HCT116 (cell line): ENCODE measurements at regions not wholly inside any gene's neighbourhood (a gene's known extent, or its start where the extent isn't known, plus 50 kb on each side); places are given as distances from the start of the nearest gene placed in this dataset.

Experiments
- ATAC-seq: fragments of 200-7000 bp; cut with Tn5 transposase; 2 replicates; pipeline ENCODE4 v1.9.1; 2020; ENCODE audit warnings: mild to moderate bottlenecking, moderate library complexity
- BruUV-seq: library from RNA; stranded (reverse); fragments of 400-500 nt; replicated peaks from 2 replicates; lab custom pipeline; 2021; lab: Mats Ljungman, UMichigan
- CTCF ChIA-PET: fragments of 300-600 bp; sonication (Branson Sonifier 250); formaldehyde crosslinking; loops from one replicate; lab custom pipeline; 2021; ENCODE audit warnings: antibody characterized with exemption; lab: Charles Lee
- POLR2A ChIA-PET: fragments of 300-600, 350-600 bp; sonication (Branson Sonifier 250); formaldehyde crosslinking; loops from one replicate; lab custom pipeline; 2021; ENCODE audit warnings: antibody characterized with exemption; lab: Charles Lee
- RAD21 ChIA-PET, 2 experiments: fragments of 300-600 bp; sonication (Branson Sonifier 250); formaldehyde crosslinking; loops; one replicate each; lab custom pipeline; 2023; ENCODE audit warnings: low total read pairs in 2 of 2; ENCODE audit not compliant: uncharacterized antibody in 2 of 2, unreplicated experiment in 2 of 2, low non-redundant PET in 1 of 2; lab: Charles Lee
- DNase-seq: peaks from one replicate; pipeline ENCODE4 v3.0.0-alpha.2; 2010; ENCODE audit warnings: low read depth, low spot score
- H2AFZ ChIP-seq: fragments of 200-600 bp; shearing (Covaris generic), sonication (generic); 2 replicates; pipeline ENCODE4 v1.6.1; 2017; ENCODE audit warnings: low read depth, mixed run types, mixed read lengths, antibody characterized with exemption, low read length; ENCODE audit not compliant: poor library complexity, severe bottlenecking
- H3K27ac ChIP-seq: 2 replicates; pipeline ENCODE4 v1.5.1; 2012; ENCODE audit warnings: low read depth, low read length
- H3K27me3 ChIP-seq: fragments of 200-600 bp; sonication (generic); 2 replicates; pipeline ENCODE4 v1.6.1; 2016; ENCODE audit warnings: mixed run types, low read length, mixed read lengths; ENCODE audit not compliant: insufficient read depth
- H3K36me3 ChIP-seq, 2 experiments: fragments of 200-500 bp in 1 of 2; fragments of 200-600 bp in 1 of 2; sonication (Bioruptor generic) in 1 of 2; sonication (generic) in 1 of 2; 2 replicates each; pipeline versions ENCODE4 v1.5.1 to v1.6.1; 2014 to 2016; ENCODE audit warnings: low read length in 2 of 2, inconsistent platforms in 1 of 2, mixed read lengths in 1 of 2, mixed run types in 1 of 2; ENCODE audit not compliant: insufficient read depth in 2 of 2, control insufficient read depth in 1 of 2
- H3K4me1 ChIP-seq, 2 experiments: fragments of 200-600 bp in 1 of 2; sonication (generic) in 1 of 2; 2 replicates each; pipeline versions ENCODE4 v1.5.1 to v1.6.1; 2012 to 2017; ENCODE audit warnings: low read length in 2 of 2, inconsistent platforms in 1 of 2, mild to moderate bottlenecking in 1 of 2, mixed read lengths in 1 of 2, mixed run types in 1 of 2, moderate library complexity in 1 of 2; ENCODE audit not compliant: insufficient read depth in 2 of 2, control insufficient read depth in 1 of 2
- H3K4me2 ChIP-seq: fragments of 200-600 bp; sonication (generic); 2 replicates; pipeline ENCODE4 v1.6.1; 2017; ENCODE audit warnings: mixed run types, low read length, mixed read lengths
- H3K4me3 ChIP-seq, 2 experiments: fragments of 200-600 bp in 1 of 2; sonication (generic) in 1 of 2; replicated peaks in 1 of 2; 2 replicates each; pipeline ENCODE4 v1.5.1; 2011 to 2016; ENCODE audit warnings: low read length in 2 of 2, control low read depth in 1 of 2, low read depth in 1 of 2, mild to moderate bottlenecking in 1 of 2, mixed read lengths in 1 of 2, mixed run types in 1 of 2
- H3K79me2 ChIP-seq: fragments of 200-600 bp; sonication (generic); 2 replicates; pipeline ENCODE4 v1.6.1; 2017; ENCODE audit warnings: mild to moderate bottlenecking, mixed run types, low read length, moderate library complexity, mixed read lengths; ENCODE audit not compliant: insufficient read depth
- H3K9ac ChIP-seq: fragments of 200-600 bp; sonication (generic); 2 replicates; pipeline ENCODE4 v1.6.1; 2016; ENCODE audit warnings: low read length, mixed read lengths
- H3K9me2 ChIP-seq: fragments of 200-600 bp; sonication (generic), shearing (Covaris generic); 2 replicates; pipeline ENCODE4 v1.6.1; 2017; ENCODE audit warnings: mixed run types, mild to moderate bottlenecking, moderate library complexity; ENCODE audit not compliant: insufficient read depth
- H3K9me3 ChIP-seq, 2 experiments: fragments of 200-500 bp in 1 of 2; fragments of 200-600 bp in 1 of 2; sonication (Bioruptor generic) in 1 of 2; sonication (generic) in 1 of 2; 2 replicates each; pipeline ENCODE4 v1.6.1; 2014 to 2017; ENCODE audit warnings: low read length in 2 of 2, mixed read lengths in 2 of 2, inconsistent platforms in 1 of 2, low read depth in 1 of 2, mild to moderate bottlenecking in 1 of 2, mixed run types in 1 of 2, moderate library complexity in 1 of 2; ENCODE audit not compliant: control insufficient read depth in 1 of 2, insufficient read depth in 1 of 2
- H4K20me1 ChIP-seq: fragments of 200-600 bp; sonication (generic), shearing (Covaris generic); 2 replicates; pipeline ENCODE4 v1.6.1; 2017; ENCODE audit warnings: mixed run types, mild to moderate bottlenecking, moderate library complexity; ENCODE audit not compliant: insufficient read depth
- CTCF ChIP-seq, 3 experiments: fragments of 200-600 bp in 1 of 3; sonication (generic) in 1 of 3; IDR thresholded peaks in 2 of 3; conservative IDR thresholded peaks in 1 of 3; 2 replicates each; pipeline ENCODE4 v1.5.1; 2012 to 2017; ENCODE audit warnings: low read depth in 2 of 3, low read length in 2 of 3, antibody characterized with exemption in 1 of 3, borderline replicate concordance in 1 of 3, control low read depth in 1 of 3, mild to moderate bottlenecking in 1 of 3, mixed read lengths in 1 of 3, mixed run types in 1 of 3, moderate library complexity in 1 of 3; ENCODE audit not compliant: insufficient read depth in 1 of 3
- EZH2 ChIP-seq: fragments of 200-600 bp; sonication (generic); IDR thresholded peaks from 2 replicates; pipeline ENCODE4 v1.6.1; 2017; ENCODE audit warnings: antibody characterized with exemption, mixed run types
- JUND ChIP-seq: IDR thresholded peaks from 2 replicates; pipeline ENCODE4 v1.6.1; 2012
- REST ChIP-seq: IDR thresholded peaks from 2 replicates; pipeline ENCODE4 v1.6.1; 2012; ENCODE audit warnings: low read depth
- SIN3A ChIP-seq: IDR thresholded peaks from 2 replicates; pipeline ENCODE4 v1.6.1; 2012; ENCODE audit warnings: low read depth
- YY1 ChIP-seq: IDR thresholded peaks from 2 replicates; pipeline ENCODE4 v1.6.1; 2011; ENCODE audit warnings: low read length, low read depth, moderate library complexity, mild to moderate bottlenecking; ENCODE audit not compliant: insufficient replicate concordance; ENCODE audit errors: extremely low read depth
- intact Hi-C: fragments of 100-400 bp; cut with micrococcal nuclease; formaldehyde crosslinking; loops from 2 replicates; pipeline ENCODE4 v1.10.0; 2022

DNA sequence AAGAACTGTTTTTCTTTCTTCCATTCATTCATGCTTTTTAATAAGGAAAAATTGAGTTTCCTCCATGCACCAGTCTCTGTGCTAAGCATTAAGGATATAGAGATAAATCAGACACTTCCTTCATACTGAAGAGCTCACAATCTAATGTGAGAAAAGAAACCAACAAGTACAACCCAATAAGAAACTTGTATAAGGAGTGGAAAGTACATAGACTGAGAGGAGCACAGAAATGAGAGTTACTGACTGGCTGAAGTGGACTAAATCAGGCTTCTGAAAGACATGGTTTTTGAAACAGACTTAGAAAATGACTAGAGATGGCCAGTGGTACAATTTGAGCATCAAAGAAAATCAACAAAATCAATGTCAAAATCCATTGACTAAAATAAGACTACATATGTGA is 524.4 kb downstream of the PLPP3 start (continued):
- no peak for TF ChIP-seq JUND
- TF ChIP-seq SIN3A, result no peak

GRCh38 chr1:56052041-56052440 is 527.3 kb downstream of the PLPP3 start:
- H3K36me3 ChIP-seq, result no peaks in the 10 kb centered on the region
- no peak for DNase-seq
- H3K4me2 ChIP-seq, result no peak overlapping the region
- no peaks in the 10 kb centered on the region for H3K9me2 ChIP-seq
- POLR2A ChIA-PET, result no interaction called here
- no peak overlapping the region for H3K4me3 ChIP-seq
- no peak for ATAC-seq
- H3K9ac ChIP-seq, result no peak overlapping the region
- H3K9me3 ChIP-seq, result no peaks in the 10 kb centered on the region
- CTCF ChIA-PET, result no interaction called here
- no peak overlapping the region for H3K27ac ChIP-seq
- intact Hi-C loops, result no loop called here
- TF ChIP-seq CTCF (IDR thresholded peaks at IDR 0.05 in 2 of 3, conservative IDR thresholded peaks at IDR 0.05 in 1 of 3; ENCODE audit: borderline replicate concordance in 1 of 3, insufficient read depth in 1 of 3, low read depth in 2 of 3, low read length in 2 of 3), result no peak
- TF ChIP-seq YY1, result no peak
- TF ChIP-seq REST, result no peak
- TF ChIP-seq EZH2, result no peak
- H3K79me2 ChIP-seq, result no peaks in the 10 kb centered on the region
- H4K20me1 ChIP-seq, result no peaks in the 10 kb centered on the region
- no peak overlapping the region for H2AFZ ChIP-seq
- H3K4me1 ChIP-seq, result no peaks in the 10 kb centered on the region
- H3K27me3 ChIP-seq, result no peaks in the 10 kb centered on the region
- no TSS peak for BruUV-seq
- RAD21 ChIA-PET, result no interaction called here
